ENCODE measurements at regions not wholly inside any gene's neighbourhood (a gene's known extent, or its start where the extent isn't known, plus 50 kb on each side); places are given as distances from the start of the nearest gene placed in this dataset.

DNA sequence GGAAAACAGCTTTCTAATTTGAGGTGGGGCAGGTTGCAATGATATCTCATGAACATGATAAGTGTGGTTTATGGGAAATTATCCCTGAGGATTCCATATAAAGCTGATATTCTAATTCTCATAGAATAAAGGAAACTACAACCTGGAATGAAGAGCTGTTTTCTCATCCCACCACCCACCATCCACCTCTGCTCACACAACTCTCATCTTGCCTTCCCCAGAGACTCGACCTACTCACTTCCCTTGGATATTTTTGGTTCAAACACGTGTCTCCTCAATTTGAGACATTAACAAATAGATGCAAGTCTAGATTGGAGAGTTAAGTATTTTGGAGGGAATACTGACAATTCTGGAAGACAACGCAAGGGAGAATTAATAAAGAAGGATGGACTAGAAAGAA lies 490.9 kb downstream of the TMEM182 start:
- TF ChIP-seq POLR2A (IDR thresholded peaks at IDR 0.05) (no peak), POLR2AphosphoS5 (IDR thresholded peaks at IDR 0.05) (no peak), EP300 (IDR thresholded peaks at IDR 0.05; ENCODE audit: low read depth) (no peak)
- TF ChIP-seq, protein P1, sequence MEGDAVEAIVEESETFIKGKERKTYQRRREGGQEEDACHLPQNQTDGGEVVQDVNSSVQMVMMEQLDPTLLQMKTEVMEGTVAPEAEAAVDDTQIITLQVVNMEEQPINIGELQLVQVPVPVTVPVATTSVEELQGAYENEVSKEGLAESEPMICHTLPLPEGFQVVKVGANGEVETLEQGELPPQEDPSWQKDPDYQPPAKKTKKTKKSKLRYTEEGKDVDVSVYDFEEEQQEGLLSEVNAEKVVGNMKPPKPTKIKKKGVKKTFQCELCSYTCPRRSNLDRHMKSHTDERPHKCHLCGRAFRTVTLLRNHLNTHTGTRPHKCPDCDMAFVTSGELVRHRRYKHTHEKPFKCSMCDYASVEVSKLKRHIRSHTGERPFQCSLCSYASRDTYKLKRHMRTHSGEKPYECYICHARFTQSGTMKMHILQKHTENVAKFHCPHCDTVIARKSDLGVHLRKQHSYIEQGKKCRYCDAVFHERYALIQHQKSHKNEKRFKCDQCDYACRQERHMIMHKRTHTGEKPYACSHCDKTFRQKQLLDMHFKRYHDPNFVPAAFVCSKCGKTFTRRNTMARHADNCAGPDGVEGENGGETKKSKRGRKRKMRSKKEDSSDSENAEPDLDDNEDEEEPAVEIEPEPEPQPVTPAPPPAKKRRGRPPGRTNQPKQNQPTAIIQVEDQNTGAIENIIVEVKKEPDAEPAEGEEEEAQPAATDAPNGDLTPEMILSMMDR (IDR thresholded peaks at IDR 0.05) = no peak
